HK-2 (cell line): ENCODE measurements at regions not wholly inside any gene's neighbourhood (a gene's known extent, or its start where the extent isn't known, plus 50 kb on each side); places are given as distances from the start of the nearest gene placed in this dataset.

Experiments
- DNase-seq: peaks from one replicate; pipeline ENCODE4 v3.0.0-alpha.2; 2018; ENCODE audit not compliant: unreplicated experiment

GRCh38 chr4:186889876-186890643, 166.4 kb upstream of the FAT1 start:
- DNase-seq = no peak

GRCh38 chr4:186891859-186892486, 168.3 kb upstream of the FAT1 start:
- no peak for DNase-seq

GRCh38 chr4:186898367-186898766, 174.7 kb upstream of the FAT1 start:
- no peak for DNase-seq

- DNase-seq = no peak
These were observed 176.7 kb upstream of the FAT1 start for GRCh38 chr4:186900232-186900900.

GRCh38 chr4:186900984-186901383, 177.3 kb upstream of the FAT1 start:
- no peak for DNase-seq

GRCh38 chr4:186901850-186902249, 178.2 kb upstream of the FAT1 start:
- DNase-seq = no peak

- no peak for DNase-seq
These were observed 178.7 kb upstream of the FAT1 start for GRCh38 chr4:186902361-186902760.

GRCh38 chr4:186904101-186904500, 180.4 kb upstream of the FAT1 start:
- no peak for DNase-seq

- DNase-seq = no peak
These were observed 183.1 kb upstream of the FAT1 start for GRCh38 chr4:186906722-186907121.

- no peak for DNase-seq
These were observed 186.7 kb upstream of the FAT1 start for GRCh38 chr4:186910385-186910784.

- DNase-seq = no peak
These were observed 188.9 kb upstream of the FAT1 start for GRCh38 chr4:186912606-186913005.

- DNase-seq = no peak
These were observed 192.2 kb upstream of the FAT1 start for GRCh38 chr4:186915816-186916215.

GRCh38 chr4:186917136-186917535, 193.5 kb upstream of the FAT1 start:
- DNase-seq = no peak

- DNase-seq = no peak
These were observed 194.8 kb upstream of the FAT1 start for GRCh38 chr4:186918466-186918865.

- DNase-seq = no peak
These were observed 195.7 kb upstream of the FAT1 start for GRCh38 chr4:186919340-186919739.

- DNase-seq = no peak
These were observed 196.8 kb upstream of the FAT1 start for GRCh38 chr4:186920483-186920882.

- DNase-seq = no peak
These were observed 197.3 kb upstream of the FAT1 start for GRCh38 chr4:186920992-186921391.

- DNase-seq = no peak
These were observed 201.1 kb upstream of the FAT1 start for GRCh38 chr4:186924723-186925122.

GRCh38 chr4:186927624-186928023, 204.0 kb upstream of the FAT1 start:
- DNase-seq = no peak

GRCh38 chr4:186930024-186930423, 206.4 kb upstream of the FAT1 start:
- DNase-seq = no peak

GRCh38 chr4:186931519-186931918, 207.9 kb upstream of the FAT1 start:
- no peak for DNase-seq

GRCh38 chr4:186932196-186932595, 208.5 kb upstream of the FAT1 start:
- DNase-seq = no peak

- no peak for DNase-seq
These were observed 209.1 kb upstream of the FAT1 start for GRCh38 chr4:186932631-186933187.
